ENCODE measurements at regions not wholly inside any gene's neighbourhood (a gene's known extent, or its start where the extent isn't known, plus 50 kb on each side); places are given as distances from the start of the nearest gene placed in this dataset.
"Not testable (repeated sequence)": the region's sequence is repeated elsewhere in the genome, so short reads cannot be mapped to it uniquely, and the experiment has no call there.

DNA sequence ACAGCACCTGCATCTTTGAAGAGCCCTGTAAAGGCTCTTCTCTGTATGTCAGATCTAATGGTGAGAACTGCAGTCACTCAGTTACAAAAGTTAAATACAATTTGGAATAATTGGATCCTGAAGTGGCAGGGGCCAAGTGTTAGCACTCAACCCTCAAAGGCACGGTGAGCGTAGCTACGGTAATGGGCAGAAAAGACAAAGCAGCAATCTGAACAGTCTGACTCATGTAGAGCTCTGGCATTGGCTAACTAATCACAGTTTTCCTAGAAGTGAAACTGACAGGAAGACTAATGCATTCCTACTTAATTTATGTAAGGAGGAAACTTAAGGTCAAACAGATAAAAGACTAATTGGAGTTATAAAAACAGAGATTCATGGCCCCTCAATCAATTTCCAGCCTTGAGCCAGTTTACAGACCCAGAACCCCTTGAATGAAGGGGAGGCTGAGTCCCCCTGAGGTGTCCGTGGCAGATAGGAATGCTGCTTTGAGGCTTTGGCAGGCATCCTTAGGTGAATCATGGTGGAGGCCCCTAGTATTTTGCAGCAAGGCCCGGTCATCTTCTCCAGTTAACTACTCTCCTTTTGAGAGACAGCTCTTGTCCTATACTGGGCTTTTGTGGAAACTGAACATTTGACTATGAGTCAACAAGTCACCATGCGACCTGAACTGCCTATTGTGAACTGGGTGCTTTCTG lies 450.7 kb downstream of the ZNF33B start:
- not testable (repeated sequence) for DNase-seq (ENCODE audit: low read depth in 2 of 2)

DNA sequence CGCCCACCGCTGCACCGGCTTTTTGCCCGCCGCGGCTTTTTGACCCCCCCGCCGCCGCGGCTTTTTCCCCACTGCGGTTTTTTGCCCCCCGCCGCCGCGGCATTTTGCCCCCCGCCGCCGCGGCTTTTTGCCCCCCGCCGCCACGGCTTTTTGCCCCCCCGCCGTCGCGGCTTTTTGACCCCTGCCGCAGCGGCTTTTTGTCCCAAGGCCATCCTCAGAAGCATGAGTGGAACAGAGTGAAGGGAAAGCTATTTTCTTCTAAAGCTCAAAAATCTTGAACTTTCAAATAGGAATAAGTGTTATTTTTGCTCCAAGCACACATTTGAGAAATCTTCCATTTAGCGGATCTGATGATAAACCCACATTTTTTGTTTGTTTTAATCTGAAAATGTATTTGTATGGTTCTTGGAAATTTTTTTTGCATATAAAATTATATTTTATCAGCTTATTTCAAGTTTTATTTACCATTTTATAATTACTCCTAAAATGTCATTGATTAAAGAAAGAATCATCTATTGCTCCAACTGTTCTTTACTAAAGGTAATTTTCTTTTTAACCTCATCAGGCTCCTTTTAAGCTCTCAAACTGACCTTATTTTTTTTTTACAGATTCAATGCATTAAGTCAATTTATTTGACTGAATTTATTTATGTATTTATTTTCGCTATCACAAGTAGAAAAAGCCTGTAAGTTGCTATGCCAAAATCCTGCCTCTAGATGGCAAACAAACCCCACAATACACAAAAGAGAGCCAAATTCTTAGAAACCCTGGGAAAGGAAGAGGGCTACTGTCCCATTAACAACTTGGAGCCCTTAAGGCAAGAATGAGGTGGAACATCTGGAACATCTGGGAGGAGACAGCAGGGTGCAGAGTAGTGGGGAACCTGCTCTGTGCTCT lies 460.3 kb downstream of the ZNF33B start:
- DNase-seq (ENCODE audit: low read depth in 2 of 2) = not testable (repeated sequence)

DNA sequence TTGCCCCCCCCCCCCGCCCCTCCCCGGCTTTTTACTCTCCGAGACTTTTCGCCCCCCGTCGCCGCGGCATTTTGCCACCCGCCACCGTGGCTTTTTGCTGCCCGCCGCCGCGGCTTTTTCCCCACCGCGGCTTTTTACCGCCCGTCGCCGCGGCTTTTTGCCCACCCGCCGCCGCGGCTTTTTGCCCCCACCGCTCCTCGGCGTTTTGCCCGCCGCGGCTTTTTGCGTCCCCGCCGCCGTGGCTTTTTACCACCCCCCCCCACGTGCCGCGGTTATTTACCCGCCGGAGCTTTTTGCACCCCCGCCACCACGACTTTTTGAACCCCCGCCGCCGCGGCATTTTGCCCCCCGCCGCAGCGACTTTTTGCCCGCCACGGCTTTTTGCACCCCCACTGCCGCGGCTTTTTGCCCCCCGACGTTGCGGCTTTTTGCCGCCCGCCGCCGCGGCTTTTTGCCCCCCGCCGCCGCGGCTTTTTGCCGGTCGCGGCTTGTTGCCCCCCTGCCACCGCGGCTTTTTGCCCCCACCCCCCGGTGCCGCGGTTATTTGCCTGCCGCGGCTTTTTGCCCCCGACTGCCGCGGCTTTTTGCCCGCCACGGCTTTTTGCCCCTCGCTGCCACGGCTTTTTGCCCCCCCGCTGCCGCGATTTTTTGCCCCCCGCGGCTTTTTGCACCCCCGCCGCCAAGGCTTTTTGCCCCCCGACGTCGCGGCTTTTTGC lies 461.1 kb downstream of the ZNF33B start:
- no peak for DNase-seq (ENCODE audit: low read depth in 2 of 2)

DNA sequence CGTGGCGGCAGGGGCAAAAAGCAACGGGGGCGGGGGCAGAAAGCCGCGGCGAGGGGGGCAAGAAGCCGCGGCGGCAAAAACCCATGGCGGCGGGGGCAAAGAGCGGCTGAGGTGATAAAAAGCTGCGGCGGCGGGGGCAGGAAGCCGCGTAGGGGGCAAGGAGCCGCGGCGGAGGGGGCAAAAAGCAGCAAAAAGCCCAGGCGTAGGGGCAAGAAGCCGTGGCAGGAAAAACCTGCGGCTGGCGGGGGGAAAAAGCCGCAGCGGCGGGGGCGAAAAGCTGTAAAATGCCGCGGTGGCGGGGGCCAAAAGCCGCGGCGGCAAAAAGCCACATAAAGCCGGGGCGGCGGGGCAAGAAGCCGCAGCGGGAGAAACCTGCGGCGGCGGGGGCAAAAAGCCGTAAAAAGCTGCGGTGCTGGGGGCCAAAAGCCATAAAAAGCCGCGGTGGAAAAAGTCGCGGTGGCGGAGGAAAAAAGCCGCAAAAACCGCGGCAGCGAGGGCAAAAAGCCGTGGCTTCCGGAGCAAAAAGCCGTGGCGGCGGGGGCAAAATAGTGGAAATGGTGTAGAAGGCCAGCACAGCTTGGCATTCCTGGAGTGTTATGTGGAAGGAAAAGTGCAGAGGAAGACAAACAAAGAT lies 487.8 kb downstream of the ZNF33B start:
- no peak for DNase-seq (ENCODE audit: low read depth in 2 of 2)

DNA sequence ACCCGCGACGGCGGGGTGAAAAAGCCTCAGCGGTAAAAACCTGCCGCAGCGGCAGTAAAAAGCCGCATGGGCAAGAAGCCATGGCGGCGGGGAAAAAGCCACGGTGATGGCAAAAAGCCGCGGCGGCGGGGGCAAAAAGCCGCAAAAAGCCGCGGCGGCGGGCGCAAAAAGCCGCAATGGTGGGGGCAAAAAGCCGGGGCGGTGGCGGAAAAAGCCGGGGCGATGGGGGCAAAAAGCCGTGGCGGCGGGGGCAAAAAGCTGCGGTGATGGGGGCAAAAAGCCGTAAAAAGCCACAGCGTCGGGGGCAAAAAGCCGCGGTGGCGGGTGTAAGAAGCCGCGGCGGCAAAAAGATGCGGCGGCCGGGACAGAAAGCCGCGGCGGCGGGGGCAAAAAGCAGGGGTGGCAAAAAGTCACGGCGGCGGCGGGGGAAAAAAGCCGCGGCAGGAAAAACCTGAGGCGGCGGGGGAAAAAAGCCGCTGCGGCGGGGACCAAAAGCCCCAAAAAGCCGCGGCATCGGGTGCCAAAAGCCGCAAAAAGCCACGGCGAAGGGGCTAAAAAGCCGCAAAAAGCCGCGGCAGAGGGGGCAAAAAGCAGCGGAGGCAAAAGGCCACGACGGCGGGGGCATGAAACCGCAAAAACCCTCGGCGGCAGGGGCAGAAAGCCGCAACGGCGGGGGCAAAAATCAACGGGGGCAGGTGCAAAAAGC lies 488.5 kb downstream of the ZNF33B start:
- DNase-seq (ENCODE audit: low read depth in 2 of 2) = no peak

DNA sequence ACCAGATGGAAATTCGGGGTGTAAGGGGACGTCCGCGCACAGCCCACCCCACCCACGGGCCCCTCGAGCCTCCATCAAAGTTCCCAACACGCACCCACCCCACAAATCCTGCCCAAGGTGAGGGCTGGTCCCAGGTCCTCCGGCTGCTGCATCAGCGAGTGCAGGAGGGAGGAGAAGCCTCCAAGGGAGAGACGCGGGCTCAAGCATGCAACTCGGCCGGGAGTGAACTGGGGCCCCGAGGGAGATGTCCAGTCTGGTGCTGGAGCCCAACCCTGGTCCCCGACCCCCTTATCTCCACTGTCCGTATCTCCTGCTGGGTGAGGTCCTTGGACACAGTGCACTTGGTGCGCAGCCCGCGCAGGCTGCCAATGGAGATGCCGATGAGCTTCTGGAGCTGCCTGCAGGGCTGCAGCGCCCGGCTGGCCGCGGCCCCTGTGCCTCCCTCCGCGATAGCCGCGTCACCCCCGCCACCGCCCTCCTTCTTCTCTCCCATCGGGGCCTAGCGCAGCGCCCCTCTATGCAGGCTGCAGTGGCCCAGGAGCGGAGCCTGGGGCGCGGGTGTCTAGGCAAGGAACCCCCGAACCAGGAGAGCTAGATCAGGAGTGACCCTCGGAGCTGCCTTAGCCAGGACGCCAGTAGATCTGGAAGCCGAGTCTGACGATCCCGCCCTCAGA lies 489.2 kb downstream of the ZNF33B start:
- DNase-seq (ENCODE audit: low read depth in 2 of 2) = no peak

DNA sequence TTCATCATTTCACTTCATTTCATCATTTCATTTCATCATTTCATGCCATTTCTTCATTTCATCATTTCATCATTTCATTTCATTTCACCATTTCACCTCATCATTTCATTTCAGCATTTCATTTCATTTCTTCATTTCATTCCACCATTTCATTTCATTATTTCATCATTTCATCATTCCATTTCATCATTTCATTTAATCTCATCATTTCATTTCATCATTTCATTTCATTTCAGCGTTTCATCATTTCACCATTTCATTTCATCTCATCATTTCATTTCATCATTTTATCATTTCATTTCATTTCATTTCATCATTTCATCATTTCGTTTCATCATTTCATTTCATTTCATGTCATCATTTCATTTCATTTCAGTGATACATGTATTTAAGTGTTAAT lies 492.2 kb downstream of the ZNF33B start:
- DNase-seq (ENCODE audit: low read depth in 2 of 2) = not testable (repeated sequence)

DNA sequence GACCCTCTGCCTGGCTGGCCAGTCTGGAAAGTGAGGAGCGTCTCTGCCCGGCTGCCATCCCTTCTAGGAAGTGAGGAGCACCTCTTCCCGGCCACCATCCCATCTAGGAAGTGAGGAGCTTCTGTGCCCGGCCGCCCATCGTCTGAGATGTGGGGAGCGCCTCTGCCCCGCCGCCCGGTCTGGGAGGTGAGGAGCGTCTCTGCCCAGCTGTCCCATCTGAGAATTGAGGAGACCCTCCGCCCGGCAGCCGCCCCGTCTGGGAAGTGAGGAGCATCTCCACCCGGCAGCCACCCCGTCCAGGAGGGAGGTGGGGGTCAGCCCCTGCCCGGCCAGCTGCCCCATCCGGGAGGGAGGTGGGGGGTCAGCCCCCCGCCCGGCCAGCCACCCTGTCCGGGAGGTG lies 500.3 kb downstream of the ZNF33B start:
- not testable (repeated sequence) for DNase-seq (ENCODE audit: low read depth in 2 of 2)

DNA sequence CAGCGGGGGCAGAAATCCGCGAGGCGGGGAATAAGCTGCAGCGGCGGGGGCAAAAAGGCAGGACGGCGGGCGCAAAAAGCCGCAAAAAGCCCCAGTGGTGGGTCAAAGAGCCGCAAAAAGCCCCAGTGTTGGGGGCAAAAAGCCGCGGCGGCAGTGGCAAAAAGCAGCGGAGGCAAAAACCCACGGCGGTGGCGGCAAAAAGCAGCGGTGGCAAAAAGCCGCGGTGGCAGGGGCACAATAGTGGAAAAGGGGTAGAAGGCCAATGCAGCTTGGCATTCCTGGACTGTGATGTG lies 525.3 kb downstream of the ZNF33B start:
- no peak for DNase-seq (ENCODE audit: low read depth in 2 of 2)

DNA sequence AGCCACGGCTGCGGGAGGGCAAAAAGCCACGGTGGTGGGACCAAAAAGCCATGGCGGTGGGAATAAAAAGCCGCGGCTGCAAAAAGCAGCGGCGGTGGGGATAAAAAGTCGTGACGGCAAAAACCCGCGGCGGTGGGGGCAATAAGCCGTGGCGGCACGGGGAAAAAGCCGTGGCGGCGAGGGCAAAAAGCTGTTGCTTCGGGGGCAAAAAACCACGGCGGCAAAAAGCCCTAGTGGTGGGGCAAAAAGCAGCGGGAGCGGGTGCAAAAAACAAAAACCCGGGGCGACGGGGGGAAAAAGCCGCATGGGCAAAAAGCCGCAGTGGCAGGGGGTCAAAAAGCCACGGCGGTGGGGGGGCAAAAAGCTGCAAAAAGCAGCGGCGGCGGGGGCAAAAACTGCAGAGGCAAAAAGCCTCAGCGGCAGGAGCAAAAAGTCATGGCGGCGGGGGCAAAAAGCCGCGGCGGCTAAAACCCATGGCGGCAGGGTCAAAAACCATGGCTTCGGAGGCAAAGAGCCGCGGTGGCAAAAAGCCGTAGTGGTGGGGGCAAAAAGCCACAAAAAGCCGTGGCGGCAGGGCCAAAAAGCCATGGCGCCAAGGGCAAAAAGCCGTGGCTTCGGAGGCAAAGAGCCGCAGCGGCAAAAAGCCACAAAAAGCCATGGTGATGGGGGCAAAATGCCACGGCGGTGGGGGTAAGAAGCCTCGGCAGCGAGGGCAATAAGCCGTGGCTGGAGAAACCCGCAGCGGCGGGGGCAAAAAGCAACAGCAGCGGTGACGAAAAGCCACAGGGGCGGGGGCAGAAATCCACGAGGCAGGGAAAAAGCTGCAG lies 525.8 kb downstream of the ZNF33B start:
- DNase-seq (ENCODE audit: low read depth in 2 of 2) = no peak

DNA sequence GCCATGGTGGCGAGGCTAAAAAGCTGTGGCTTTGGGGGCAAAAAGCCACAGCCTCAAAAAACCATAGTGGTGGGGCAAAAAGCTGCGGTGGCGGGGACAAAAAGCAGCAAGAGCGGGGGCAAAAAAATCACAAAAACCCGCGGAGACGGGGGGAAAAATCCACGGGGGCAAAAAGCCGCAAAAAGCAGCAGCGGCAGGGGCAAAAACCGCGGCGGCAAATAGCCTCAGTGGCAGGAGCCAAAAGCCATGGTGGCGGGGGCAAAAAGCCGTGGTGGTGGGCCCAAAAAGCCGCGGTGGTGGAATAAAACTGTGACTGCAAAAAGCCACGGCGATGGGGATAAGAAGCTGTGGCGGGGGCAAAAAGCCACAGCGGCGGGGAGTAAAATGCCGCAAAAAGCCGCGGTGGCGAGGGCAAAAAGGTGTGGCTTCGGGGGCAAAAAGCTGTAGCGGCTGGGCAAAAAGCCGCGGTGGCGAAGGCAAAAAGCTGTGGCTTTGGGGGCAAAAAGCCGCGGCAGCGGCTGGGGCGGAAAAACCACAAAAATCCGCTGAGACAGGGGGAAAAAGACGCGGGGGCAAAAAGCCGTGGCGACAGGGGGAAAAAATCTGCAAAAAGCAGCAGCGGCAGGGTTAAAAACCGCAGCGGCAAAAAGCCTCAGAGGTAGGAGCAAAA lies 526.6 kb downstream of the ZNF33B start:
- no peak for DNase-seq (ENCODE audit: low read depth in 2 of 2)

DNA sequence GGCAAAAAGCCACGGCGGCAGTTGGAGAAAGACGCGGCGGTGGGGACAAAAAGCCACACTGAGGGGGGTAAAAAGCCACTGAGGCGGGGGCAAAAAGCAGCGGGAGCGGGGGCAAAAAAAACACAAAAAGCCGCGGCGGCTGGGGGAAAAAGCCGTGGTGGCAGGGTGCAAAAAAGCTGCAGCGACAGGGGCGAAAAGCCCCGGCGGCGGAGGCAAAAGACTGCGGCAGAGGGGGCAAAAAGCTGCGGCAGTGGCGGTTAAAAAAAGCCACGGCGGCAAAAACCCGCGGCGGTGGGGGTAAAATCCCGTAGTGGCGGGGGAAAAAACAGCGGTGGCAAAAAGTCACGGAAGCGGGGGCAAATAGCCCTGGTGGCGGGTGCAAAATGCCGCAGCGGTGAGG lies 527.3 kb downstream of the ZNF33B start:
- no peak for DNase-seq (ENCODE audit: low read depth in 2 of 2)

Measured in stimulated activated CD4-positive, alpha-beta T cell treated with anti-CD3 and anti-CD28 coated beads, Interleukin-15, amount 100 ng/mL, for 48 hours (primary cell).